Loucy (cell line): ENCODE measurements at regions not wholly inside any gene's neighbourhood (a gene's known extent, or its start where the extent isn't known, plus 50 kb on each side); places are given as distances from the start of the nearest gene placed in this dataset.

Source experiments
- H2AFZ ChIP-seq: fragments of 200-600 bp; sonication (generic); 2 replicates; pipeline ENCODE4 v1.6.0; 2016; ENCODE audit warnings: antibody characterized with exemption, mild to moderate bottlenecking, low read length, moderate library complexity
- H3F3A ChIP-seq: fragments of 200-600 bp; 2 replicates; pipeline ENCODE4 v1.6.0; 2016; ENCODE audit warnings: antibody characterized with exemption, low read depth, mild to moderate bottlenecking
- H3K27me3 ChIP-seq: fragments of 200-600 bp; sonication (generic); 2 replicates; pipeline ENCODE4 v1.6.1; 2014; ENCODE audit warnings: low read length, mild to moderate bottlenecking; ENCODE audit not compliant: insufficient read depth, poor library complexity, severe bottlenecking
- H3K36me3 ChIP-seq: fragments of 200-600 bp; sonication (generic); 2 replicates; pipeline ENCODE4 v1.6.1; 2016; ENCODE audit warnings: low read length; ENCODE audit not compliant: insufficient read depth
- H3K4me1 ChIP-seq: fragments of 200-600 bp; sonication (generic); 2 replicates; pipeline ENCODE4 v1.5.1; 2014; ENCODE audit warnings: low read length, mild to moderate bottlenecking; ENCODE audit not compliant: insufficient read depth, poor library complexity, severe bottlenecking
- H3K4me2 ChIP-seq: fragments of 200-600 bp; sonication (generic); 2 replicates; pipeline ENCODE4 v1.6.0; 2014; ENCODE audit warnings: antibody characterized with exemption, low read length, low read depth, mild to moderate bottlenecking; ENCODE audit not compliant: poor library complexity, severe bottlenecking
- H3K4me3 ChIP-seq: fragments of 200-600 bp; sonication (generic); 2 replicates; pipeline ENCODE4 v1.5.1; 2014; ENCODE audit warnings: low read length, mild to moderate bottlenecking, mixed read lengths; ENCODE audit not compliant: poor library complexity, severe bottlenecking
- H3K79me2 ChIP-seq: fragments of 200-600 bp; sonication (generic); 2 replicates; pipeline ENCODE4 v1.6.1; 2014; ENCODE audit warnings: low read length; ENCODE audit not compliant: insufficient read depth
- H3K9ac ChIP-seq: fragments of 200-600 bp; sonication (generic); 2 replicates; pipeline ENCODE4 v1.6.0; 2014; ENCODE audit warnings: mild to moderate bottlenecking, low read depth, low read length, moderate library complexity; ENCODE audit not compliant: poor library complexity, severe bottlenecking
- H3K9me2 ChIP-seq: fragments of 200-600 bp; sonication (generic); replicated peaks from 2 replicates; pipeline ENCODE4 v1.6.1; 2016; ENCODE audit warnings: low read depth, low read length, mixed read lengths
- H3K9me3 ChIP-seq: fragments of 200-600 bp; sonication (generic); 2 replicates; pipeline ENCODE4 v1.6.1; 2014; ENCODE audit warnings: mild to moderate bottlenecking, antibody characterized with exemption, low read length, low read depth; ENCODE audit not compliant: insufficient read depth
- H4K20me1 ChIP-seq: fragments of 200-600 bp; sonication (generic); 2 replicates; pipeline ENCODE4 v1.6.0; 2014; ENCODE audit warnings: antibody characterized with exemption, low read length, mild to moderate bottlenecking; ENCODE audit not compliant: insufficient read depth, poor library complexity, severe bottlenecking
- EZH2phosphoT487 ChIP-seq: fragments of 200-600 bp; IDR thresholded peaks from 2 replicates; pipeline ENCODE4 v1.6.1; 2018; ENCODE audit warnings: antibody characterized with exemption, mild to moderate bottlenecking, moderate library complexity, borderline replicate concordance
- TF ChIP-seq, protein P1 (sequence below): fragments of 200-600 bp; sonication (generic); conservative IDR thresholded peaks from 2 replicates; pipeline ENCODE4 v1.5.1; 2014; ENCODE audit warnings: mild to moderate bottlenecking, antibody characterized with exemption, low read length

DNA sequence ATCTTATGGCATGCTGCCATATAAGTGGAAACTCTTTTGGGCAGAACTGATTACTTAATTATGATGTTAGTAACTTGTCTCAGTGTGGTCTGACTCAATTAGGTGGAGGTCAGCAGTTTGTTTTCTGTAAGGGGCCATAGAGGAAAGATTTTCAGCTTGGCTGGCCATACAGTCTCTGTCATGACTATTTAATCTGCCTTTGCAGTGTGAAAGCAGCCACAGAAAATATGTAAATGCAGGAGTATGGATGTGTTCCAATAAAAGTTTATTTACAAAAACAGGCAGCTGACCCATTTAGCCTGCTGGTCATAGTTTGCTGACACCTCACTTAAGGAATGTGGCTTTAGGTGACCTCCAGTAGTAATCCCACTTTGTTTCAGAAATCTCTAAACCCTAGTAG, 700.7 kb downstream of the EPM2A start:
- no peaks in the 10 kb centered on the region for H3K9me3 ChIP-seq
- no peak overlapping the region for H2AFZ ChIP-seq
- H3F3A ChIP-seq: no peaks in the 10 kb centered on the region
- H3K4me2 ChIP-seq: no peak overlapping the region
- H3K4me3 ChIP-seq: no peak overlapping the region
- TF ChIP-seq, protein P1, sequence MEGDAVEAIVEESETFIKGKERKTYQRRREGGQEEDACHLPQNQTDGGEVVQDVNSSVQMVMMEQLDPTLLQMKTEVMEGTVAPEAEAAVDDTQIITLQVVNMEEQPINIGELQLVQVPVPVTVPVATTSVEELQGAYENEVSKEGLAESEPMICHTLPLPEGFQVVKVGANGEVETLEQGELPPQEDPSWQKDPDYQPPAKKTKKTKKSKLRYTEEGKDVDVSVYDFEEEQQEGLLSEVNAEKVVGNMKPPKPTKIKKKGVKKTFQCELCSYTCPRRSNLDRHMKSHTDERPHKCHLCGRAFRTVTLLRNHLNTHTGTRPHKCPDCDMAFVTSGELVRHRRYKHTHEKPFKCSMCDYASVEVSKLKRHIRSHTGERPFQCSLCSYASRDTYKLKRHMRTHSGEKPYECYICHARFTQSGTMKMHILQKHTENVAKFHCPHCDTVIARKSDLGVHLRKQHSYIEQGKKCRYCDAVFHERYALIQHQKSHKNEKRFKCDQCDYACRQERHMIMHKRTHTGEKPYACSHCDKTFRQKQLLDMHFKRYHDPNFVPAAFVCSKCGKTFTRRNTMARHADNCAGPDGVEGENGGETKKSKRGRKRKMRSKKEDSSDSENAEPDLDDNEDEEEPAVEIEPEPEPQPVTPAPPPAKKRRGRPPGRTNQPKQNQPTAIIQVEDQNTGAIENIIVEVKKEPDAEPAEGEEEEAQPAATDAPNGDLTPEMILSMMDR: no peak
- no peak for TF ChIP-seq EZH2phosphoT487
- H4K20me1 ChIP-seq: no peaks in the 10 kb centered on the region
- no peak overlapping the region for H3K9ac ChIP-seq
- no peaks in the 10 kb centered on the region for H3K79me2 ChIP-seq
- H3K36me3 ChIP-seq: no peaks in the 10 kb centered on the region
- H3K9me2 ChIP-seq: no peaks in the 10 kb centered on the region
- no peaks in the 10 kb centered on the region for H3K27me3 ChIP-seq
- H3K4me1 ChIP-seq: no peaks in the 10 kb centered on the region

DNA sequence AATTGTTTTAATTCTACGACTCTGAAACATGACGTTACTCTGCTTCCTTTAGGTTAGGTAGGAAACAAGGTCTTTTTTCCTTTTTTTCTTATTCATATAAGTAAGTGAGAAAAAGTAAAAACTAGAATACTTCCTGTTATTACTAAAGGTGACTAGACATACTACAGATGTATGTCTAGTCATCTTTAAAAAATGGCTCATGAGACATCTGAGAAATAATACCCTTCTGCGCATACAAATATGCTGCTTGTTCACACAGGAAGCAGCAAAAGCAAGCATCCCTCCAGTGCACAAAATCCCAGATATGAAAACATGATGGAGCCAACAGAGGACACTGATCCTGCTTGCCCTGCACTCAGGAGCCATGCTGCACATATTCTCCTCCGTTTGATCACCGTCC, 699.1 kb downstream of the EPM2A start:
- no peaks in the 10 kb centered on the region for H3K79me2 ChIP-seq
- H3K9me3 ChIP-seq: no peaks in the 10 kb centered on the region
- no peaks in the 10 kb centered on the region for H3K9me2 ChIP-seq
- H3K9ac ChIP-seq: no peak overlapping the region
- no peak overlapping the region for H2AFZ ChIP-seq
- H3K4me3 ChIP-seq: no peak overlapping the region
- no peaks in the 10 kb centered on the region for H4K20me1 ChIP-seq
- TF ChIP-seq, protein P1: no peak
- no peak for TF ChIP-seq EZH2phosphoT487
- H3K4me2 ChIP-seq: no peak overlapping the region
- no peaks in the 10 kb centered on the region for H3K27me3 ChIP-seq
- no peaks in the 10 kb centered on the region for H3F3A ChIP-seq
- no peaks in the 10 kb centered on the region for H3K4me1 ChIP-seq
- no peaks in the 10 kb centered on the region for H3K36me3 ChIP-seq

DNA sequence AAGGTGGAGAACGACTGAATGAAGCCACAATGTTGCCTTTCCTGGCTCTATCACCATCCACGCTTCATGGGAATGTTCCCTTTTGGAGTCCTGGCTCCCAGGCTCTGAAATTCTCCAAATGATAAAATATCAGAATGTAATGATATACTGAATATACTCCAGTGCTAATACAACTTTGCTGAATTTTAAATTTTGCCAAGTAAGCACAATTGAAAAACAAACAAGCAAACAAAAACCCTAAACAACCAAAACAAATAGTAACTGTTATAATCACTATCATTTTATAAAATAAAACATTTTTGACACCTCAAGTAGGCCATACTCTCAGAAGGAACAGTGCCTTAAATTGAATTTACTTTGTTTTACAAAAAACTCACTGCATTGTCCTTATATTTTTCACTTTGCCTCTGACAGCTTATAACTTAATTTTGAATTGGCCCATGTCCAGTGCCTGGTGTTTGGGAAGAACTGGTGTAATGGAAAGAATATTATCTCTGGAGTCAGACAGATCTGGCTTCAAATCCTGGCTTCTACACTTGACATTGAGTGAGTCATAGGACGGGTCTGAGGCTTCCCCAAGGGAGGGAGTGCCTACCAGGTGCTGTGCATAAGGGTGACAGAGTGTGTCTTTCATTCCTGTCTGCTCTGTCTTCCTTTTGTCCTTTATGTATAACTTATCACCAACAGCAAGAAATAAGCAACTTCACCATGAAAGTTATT, 698.3 kb downstream of the EPM2A start:
- Histone ChIP-seq H3K79me2 (no peaks in the 10 kb centered on the region), H3K4me2 (no peak overlapping the region), H3K4me1 (no peaks in the 10 kb centered on the region), H3F3A (no peaks in the 10 kb centered on the region), H3K36me3 (no peaks in the 10 kb centered on the region), H3K9me3 (no peaks in the 10 kb centered on the region), H3K9ac (no peak overlapping the region), H3K27me3 (no peaks in the 10 kb centered on the region), H3K9me2 (no peaks in the 10 kb centered on the region), H3K4me3 (no peak overlapping the region), H4K20me1 (no peaks in the 10 kb centered on the region), H2AFZ (no peak overlapping the region)
- no peak for TF ChIP-seq EZH2phosphoT487
- TF ChIP-seq, protein P1: no peak
